Fibroblast of pulmonary artery (primary cell): ENCODE measurements at regions not wholly inside any gene's neighbourhood (a gene's known extent, or its start where the extent isn't known, plus 50 kb on each side); places are given as distances from the start of the nearest gene placed in this dataset.

Experiments used
- DNase-seq: peaks from one replicate; pipeline ENCODE4 v3.0.0-alpha.2; 2010; ENCODE audit warnings: low read depth
- H3K4me3 ChIP-seq: replicated peaks from 2 replicates; pipeline ENCODE4 v1.5.1; 2011; ENCODE audit warnings: low read depth, mild to moderate bottlenecking, control low read depth, low read length, moderate library complexity
- TF ChIP-seq, protein P1 (sequence below): IDR thresholded peaks from 2 replicates; pipeline ENCODE4 v1.5.1; 2011; ENCODE audit warnings: mild to moderate bottlenecking, control low read depth, low read length, inconsistent platforms; ENCODE audit errors: missing control alignments

- TF ChIP-seq, protein P1, sequence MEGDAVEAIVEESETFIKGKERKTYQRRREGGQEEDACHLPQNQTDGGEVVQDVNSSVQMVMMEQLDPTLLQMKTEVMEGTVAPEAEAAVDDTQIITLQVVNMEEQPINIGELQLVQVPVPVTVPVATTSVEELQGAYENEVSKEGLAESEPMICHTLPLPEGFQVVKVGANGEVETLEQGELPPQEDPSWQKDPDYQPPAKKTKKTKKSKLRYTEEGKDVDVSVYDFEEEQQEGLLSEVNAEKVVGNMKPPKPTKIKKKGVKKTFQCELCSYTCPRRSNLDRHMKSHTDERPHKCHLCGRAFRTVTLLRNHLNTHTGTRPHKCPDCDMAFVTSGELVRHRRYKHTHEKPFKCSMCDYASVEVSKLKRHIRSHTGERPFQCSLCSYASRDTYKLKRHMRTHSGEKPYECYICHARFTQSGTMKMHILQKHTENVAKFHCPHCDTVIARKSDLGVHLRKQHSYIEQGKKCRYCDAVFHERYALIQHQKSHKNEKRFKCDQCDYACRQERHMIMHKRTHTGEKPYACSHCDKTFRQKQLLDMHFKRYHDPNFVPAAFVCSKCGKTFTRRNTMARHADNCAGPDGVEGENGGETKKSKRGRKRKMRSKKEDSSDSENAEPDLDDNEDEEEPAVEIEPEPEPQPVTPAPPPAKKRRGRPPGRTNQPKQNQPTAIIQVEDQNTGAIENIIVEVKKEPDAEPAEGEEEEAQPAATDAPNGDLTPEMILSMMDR, result no peak
- no peak overlapping the region for H3K4me3 ChIP-seq
- DNase-seq, result no peak
Measured at GRCh38 chr10:120371856-120372255, 85.2 kb upstream of the PLPP4 start.

DNA sequence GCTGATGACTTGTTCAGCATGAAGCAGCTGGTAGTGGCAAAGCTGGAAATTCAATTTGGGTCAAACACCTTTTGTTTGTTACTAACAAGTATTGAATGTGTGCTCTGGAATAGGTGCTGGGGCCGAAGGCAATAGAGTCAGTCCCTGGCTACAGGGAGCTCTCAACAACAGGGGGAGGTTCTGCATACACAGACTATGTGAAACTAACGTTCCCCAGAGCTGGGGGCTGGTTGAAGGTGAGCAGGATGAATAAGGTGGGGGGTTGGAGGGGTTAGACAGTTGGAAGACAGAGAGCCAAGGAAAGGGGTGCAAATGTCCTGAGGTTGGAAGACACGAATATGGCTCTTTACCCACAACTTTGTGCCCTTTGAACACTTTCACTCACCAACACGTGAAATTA is 84.1 kb upstream of the PLPP4 start:
- TF ChIP-seq, protein P1, result no peak
- DNase-seq, result no peak
- no peak overlapping the region for H3K4me3 ChIP-seq

GRCh38 chr10:120375666-120376065 is 81.4 kb upstream of the PLPP4 start:
- TF ChIP-seq, protein P1, result no peak
- no peak for DNase-seq
- H3K4me3 ChIP-seq, result no peak overlapping the region

DNA sequence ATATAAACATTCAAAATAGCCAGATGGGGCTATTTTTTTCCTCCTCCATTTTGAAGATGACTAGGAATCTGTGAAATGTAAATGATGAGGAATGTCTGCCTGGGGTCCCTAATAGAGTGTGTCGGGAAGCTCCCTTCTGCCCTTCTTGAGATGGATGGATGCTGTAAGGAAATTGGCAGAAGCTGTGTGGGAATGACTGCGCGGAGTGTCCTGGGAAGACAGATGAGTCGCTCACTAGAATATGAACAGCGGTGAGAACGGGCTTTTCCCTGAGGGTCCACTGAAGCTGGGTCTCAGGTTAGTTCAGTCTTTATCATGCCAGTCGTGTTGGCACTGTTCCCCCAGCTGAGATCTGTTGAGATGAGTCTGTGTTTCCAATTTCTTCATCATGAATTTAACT is 75.1 kb upstream of the PLPP4 start:
- DNase-seq, result no peak
- no peak overlapping the region for H3K4me3 ChIP-seq
- TF ChIP-seq, protein P1, result no peak

DNA sequence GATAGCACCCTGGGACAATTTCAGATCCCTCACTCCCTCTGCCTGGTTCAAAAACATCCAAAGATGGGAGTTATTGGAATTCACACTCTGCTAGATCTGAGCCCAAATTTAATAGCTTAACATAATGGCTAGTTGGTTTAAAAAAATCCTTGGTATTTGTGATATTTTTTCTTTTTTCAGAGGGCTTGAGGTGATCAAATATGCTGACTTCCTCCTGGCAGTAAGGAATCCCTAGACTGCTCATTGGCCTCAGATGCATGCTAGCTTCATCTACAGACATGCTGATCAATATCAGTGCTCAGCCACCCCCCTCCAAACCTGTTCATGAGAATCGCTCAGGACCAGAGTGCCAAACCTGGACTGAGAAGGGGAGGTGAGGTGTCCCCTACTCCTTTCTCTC is 74.7 kb upstream of the PLPP4 start:
- TF ChIP-seq, protein P1, result no peak
- no peak for DNase-seq
- H3K4me3 ChIP-seq, result no peak overlapping the region

DNA sequence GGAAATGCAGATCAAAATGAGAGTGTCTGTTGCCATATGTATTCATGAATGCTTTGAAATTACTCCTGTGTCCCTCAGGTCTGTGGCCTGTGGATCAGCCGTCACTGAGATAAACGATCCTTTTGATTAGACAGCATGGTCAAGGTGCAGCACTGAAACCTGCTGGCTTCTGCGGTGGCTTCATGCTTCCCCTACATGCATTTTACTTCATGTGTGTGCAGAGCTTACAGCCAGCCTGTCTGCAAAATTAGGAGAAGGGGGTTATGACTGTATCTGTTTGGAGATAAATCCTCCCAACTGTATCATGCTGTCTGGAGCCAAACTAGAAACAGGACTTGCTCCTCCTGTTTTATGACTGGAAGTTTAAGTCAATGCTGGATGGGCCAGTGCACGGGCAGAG is 71.0 kb upstream of the PLPP4 start:
- no peak for DNase-seq
- no peak overlapping the region for H3K4me3 ChIP-seq
- TF ChIP-seq, protein P1, result no peak

DNA sequence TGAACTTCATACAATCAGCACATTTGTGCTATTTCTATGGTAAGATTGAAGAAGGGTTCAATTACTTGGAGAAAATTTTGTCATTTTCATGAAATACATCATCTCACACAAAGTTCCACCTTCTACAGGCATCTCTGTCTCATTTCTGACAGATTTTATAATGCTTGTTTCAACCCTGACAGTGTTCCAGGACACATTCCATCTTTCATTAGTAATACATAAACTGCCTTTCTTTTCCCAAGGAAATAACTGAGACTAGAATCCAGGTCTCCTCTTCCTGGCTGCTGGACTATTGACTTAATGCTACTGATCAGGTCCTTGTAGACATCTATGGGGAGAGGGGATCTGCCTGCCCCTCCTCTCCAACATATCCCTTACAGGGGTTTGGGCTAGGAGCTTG is 70.1 kb upstream of the PLPP4 start:
- DNase-seq, result no peak
- TF ChIP-seq, protein P1, result no peak
- H3K4me3 ChIP-seq, result no peak overlapping the region
